Mammary epithelial cell (primary cell): ENCODE measurements at regions not wholly inside any gene's neighbourhood (a gene's known extent, or its start where the extent isn't known, plus 50 kb on each side); places are given as distances from the start of the nearest gene placed in this dataset.

Source experiments
- EZH2 ChIP-seq: IDR thresholded peaks from 2 replicates; pipeline ENCODE4 v1.6.1; 2012; ENCODE audit warnings: low read length, inconsistent platforms, borderline replicate concordance
- TF ChIP-seq, protein P1 (sequence below), 2 donors: IDR thresholded peaks in 1 of 2; conservative IDR thresholded peaks in 1 of 2; 2 replicates each; pipeline ENCODE4 v1.5.1; 2011 to 2012; ENCODE audit warnings: inconsistent platforms in 2 of 2, low read length in 2 of 2, mild to moderate bottlenecking in 2 of 2, control low read depth in 1 of 2, low read depth in 1 of 2; ENCODE audit not compliant: insufficient read depth in 1 of 2; ENCODE audit errors: extremely low read depth in 1 of 2

DNA sequence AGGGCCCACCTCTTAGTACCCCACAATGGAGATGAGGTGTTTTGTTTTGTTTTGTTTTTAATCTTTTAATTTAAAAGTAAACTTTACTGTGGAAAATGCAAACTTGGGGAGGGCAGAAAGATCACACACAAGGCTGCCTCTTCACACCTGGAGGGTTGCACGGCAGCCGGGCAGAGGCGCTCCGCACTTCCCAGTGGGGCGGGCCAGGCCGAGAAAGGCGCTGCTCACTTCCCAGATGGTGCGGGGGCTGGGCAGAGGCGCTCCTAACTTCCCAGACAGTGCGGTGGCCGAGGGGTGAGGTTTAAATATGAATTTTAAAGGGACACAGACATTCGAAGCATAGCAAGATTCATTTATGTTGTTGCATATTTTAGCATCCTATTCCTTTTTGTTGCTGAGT is 235.9 kb upstream of the MTPN start:
- TF ChIP-seq EZH2 = no peak
- TF ChIP-seq, protein P1, sequence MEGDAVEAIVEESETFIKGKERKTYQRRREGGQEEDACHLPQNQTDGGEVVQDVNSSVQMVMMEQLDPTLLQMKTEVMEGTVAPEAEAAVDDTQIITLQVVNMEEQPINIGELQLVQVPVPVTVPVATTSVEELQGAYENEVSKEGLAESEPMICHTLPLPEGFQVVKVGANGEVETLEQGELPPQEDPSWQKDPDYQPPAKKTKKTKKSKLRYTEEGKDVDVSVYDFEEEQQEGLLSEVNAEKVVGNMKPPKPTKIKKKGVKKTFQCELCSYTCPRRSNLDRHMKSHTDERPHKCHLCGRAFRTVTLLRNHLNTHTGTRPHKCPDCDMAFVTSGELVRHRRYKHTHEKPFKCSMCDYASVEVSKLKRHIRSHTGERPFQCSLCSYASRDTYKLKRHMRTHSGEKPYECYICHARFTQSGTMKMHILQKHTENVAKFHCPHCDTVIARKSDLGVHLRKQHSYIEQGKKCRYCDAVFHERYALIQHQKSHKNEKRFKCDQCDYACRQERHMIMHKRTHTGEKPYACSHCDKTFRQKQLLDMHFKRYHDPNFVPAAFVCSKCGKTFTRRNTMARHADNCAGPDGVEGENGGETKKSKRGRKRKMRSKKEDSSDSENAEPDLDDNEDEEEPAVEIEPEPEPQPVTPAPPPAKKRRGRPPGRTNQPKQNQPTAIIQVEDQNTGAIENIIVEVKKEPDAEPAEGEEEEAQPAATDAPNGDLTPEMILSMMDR (conservative IDR thresholded peaks at IDR 0.05 in 1 of 2, IDR thresholded peaks at IDR 0.05 in 1 of 2; ENCODE audit: extremely low read depth in 1 of 2, insufficient read depth in 1 of 2, low read depth in 1 of 2, low read length in 2 of 2) = no peak
